Tibial nerve (tissue), 3 donors: ENCODE measurements at regions not wholly inside any gene's neighbourhood (a gene's known extent, or its start where the extent isn't known, plus 50 kb on each side); places are given as distances from the start of the nearest gene placed in this dataset.

Experiments
- POLR2A ChIP-seq, 2 donors: fragments of 450-650 bp; IDR thresholded peaks; one replicate each; pipeline ENCODE4 v1.6.1; 2017; ENCODE audit warnings: antibody characterized with exemption in 2 of 2, mild to moderate bottlenecking in 2 of 2, moderate library complexity in 2 of 2
- TF ChIP-seq, protein P1 (sequence below), 5 experiments: fragments of 200-600 bp in 3 of 5; fragments of 450-650 bp in 2 of 5; sonication (generic) in 3 of 5; IDR thresholded peaks; one replicate each; pipeline ENCODE4 v1.5.1; 2016 to 2019; ENCODE audit warnings: antibody characterized with exemption in 5 of 5, mild to moderate bottlenecking in 3 of 5, moderate library complexity in 2 of 5

DNA sequence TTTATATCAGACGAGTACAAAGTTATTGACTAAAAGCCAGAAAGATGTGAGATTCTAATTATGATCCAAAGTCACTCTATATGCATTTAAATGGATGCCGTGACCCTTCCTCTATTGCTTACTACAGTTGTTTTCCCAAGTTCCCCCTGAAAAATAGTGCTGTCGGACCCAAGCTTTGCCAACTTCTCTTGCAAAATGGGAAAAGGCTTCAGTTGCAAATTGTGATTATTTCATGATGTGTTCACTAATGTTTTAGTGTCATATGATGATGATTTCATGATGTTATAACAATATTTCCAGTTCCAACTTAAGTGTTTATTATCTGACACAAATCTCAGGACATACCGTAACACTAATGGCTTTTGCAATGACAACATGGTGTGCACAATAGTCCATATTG is 534.6 kb upstream of the ATP2B1 start:
- no peak for TF ChIP-seq POLR2A (IDR thresholded peaks at IDR 0.05)
- TF ChIP-seq, protein P1, sequence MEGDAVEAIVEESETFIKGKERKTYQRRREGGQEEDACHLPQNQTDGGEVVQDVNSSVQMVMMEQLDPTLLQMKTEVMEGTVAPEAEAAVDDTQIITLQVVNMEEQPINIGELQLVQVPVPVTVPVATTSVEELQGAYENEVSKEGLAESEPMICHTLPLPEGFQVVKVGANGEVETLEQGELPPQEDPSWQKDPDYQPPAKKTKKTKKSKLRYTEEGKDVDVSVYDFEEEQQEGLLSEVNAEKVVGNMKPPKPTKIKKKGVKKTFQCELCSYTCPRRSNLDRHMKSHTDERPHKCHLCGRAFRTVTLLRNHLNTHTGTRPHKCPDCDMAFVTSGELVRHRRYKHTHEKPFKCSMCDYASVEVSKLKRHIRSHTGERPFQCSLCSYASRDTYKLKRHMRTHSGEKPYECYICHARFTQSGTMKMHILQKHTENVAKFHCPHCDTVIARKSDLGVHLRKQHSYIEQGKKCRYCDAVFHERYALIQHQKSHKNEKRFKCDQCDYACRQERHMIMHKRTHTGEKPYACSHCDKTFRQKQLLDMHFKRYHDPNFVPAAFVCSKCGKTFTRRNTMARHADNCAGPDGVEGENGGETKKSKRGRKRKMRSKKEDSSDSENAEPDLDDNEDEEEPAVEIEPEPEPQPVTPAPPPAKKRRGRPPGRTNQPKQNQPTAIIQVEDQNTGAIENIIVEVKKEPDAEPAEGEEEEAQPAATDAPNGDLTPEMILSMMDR (IDR thresholded peaks at IDR 0.05) = no peak
